Stimulated activated CD8-positive, alpha-beta memory T cell treated with anti-CD3 and anti-CD28 coated beads, Interleukin-4, amount 100 ng/mL, for 48 hours (primary cell): ENCODE measurements at regions not wholly inside any gene's neighbourhood (a gene's known extent, or its start where the extent isn't known, plus 50 kb on each side); places are given as distances from the start of the nearest gene placed in this dataset.
"Not testable (repeated sequence)": the region's sequence is repeated elsewhere in the genome, so short reads cannot be mapped to it uniquely, and the experiment has no call there.

ENCODE experiments used
- DNase-seq: peaks from one replicate; pipeline ENCODE4 v3.0.0-alpha.2; 2020

GRCh38 chr10:21403256-21404015 lies 122.0 kb downstream of the SKIDA1 start:
- DNase-seq: no peak

- DNase-seq: no peak
These were observed 122.8 kb downstream of the SKIDA1 start for GRCh38 chr10:21402606-21403083.

- no peak for DNase-seq
These were observed 124.3 kb downstream of the SKIDA1 start for GRCh38 chr10:21401196-21401595.

DNA sequence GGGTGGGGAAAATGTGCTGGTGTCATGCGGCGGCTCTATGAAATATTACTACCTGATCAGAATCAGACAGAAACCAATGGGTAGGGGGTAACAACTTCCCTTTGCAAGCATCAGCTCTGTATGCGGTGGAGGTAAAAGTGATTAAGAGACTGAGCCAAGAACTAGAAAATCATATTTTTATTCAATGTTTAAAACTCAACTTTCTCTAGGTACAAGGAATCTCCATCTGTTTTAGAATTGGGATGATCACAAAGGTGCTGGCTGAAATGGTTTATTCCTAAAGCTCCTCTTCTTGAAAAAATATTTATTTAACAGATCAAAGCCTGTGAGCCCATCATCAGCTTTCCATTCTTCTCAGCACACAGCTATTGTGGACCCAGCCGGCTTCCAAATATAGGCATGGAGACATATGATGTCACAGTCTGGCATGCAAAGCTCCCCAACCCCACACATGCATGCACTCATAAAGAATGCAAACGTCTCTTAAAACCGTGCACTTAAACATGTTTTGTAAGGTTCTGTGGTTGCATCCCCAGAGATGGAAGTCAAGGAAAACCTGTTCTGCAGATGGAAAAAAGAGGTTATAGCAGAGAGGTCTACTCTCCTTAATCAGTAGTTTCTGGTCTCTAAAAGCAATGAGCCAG lies 126.0 kb downstream of the SKIDA1 start:
- no peak for DNase-seq

DNA sequence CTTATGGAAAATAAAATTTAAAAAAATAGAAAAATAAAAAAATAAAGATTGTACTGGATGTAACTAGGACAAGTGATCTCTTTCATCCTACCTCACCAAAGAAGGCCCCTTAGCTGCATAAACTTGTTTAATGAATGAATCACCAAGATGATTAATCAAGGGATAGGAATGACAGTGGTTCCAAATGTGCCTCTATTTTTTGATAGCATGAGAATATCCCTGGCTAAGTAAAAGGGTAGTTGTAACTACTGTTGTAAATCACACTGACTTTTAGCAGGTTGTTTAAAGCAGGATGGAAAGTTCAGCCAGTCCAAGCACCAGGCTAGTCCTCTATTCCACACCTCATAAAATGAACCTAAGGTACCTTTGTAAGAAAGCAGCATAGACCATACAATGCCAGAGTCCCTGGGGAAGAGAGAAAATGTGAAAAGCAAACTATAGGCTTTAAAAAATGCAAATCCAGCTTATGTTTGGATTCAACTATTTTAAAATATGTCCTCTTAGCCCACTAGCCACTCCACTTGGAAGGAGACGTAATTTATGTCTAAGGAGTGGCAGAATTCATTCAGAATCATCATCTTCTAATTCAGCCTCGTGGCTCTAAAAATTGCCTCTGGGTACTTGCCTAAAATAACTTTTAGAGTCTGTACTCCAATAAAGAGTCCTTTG lies 126.8 kb downstream of the SKIDA1 start:
- no peak for DNase-seq

- DNase-seq: no peak
These were observed 128.6 kb downstream of the SKIDA1 start for GRCh38 chr10:21396889-21397288.

DNA sequence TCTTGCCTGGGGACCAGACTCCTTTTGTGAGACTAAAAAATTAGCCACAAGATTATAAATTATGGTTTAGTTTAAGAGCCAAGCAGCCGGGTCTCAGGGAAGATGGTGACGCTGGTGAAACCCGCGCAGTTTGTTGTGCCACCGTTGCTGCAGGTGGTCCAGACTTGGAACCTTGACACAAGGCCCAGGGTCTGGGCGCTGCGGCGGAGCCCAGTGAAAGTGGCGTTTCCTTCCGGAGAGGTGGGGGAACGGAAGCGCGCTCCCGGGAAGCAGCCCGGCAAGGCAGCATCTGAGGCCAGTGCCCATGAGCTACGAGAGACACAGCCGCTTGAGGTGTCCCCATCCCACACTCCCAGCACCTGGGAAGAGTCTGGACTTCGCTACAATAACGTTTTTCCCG lies 131.6 kb downstream of the SKIDA1 start:
- DNase-seq: no peak

DNA sequence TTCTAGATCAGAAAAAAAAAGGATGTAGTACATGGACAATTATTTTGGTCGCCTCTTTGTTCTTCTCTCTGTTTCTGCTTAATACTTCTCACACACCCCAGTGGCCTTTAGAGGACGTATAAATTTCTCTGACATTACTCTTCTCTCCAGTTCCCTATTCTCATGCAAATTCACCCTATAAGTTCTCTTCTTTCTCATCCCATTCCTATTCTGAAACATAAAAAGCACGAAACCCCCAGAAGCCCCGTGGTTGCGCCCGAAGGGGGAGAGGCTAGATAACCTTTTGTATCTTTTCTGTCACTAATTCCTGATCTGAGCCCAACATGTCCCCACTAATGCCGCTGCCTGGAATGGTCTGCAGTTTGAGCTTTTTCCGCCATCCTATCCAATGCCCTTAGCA lies 136.9 kb downstream of the SKIDA1 start:
- DNase-seq: no peak

DNA sequence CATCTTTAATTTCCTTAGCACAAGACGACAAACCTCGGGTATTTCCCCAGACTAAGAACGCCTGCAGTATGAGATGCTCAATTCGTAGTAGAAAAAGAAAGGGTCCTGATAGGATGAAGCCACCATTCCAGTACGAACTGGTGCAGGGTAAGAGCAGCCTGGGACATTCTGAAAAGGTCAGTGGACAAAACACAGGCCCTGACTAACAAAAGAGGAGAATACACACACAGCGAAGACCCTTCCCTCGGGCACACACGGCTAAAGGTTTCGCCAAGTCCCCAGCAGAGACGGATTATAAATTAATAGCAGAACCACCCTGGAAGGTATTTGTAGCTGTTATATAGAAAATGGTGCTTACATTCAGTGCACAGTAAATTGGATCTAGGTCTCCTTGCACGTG lies 137.6 kb downstream of the SKIDA1 start:
- DNase-seq: no peak

DNA sequence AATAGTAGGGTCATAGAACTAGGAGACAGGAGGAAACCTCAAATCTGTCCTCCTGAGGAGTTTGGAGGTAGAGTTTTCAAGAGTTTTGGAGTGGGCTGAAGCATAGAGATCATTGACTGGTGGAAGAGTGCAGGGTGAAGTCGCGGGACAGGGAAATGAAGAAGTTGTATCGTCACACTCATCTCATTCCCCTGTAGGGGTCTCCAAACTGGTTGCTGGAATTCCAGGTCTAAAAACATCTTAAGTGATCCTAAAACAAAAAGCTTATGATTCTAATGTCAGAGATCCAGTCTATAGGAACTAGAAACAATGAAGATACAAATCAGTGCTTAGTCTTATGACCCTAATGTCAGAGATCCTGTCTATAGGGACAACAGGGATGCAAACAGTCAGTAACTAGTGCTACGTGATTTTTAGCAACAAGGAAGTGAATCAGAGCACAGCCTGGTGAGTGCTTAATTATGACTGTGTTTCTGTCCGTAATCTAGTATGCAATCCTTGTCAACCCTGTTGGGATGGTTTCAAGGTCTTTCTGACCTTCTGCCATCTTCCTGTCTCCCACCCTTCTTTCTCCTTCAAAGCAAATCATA lies 139.4 kb downstream of the SKIDA1 start:
- no peak for DNase-seq

DNA sequence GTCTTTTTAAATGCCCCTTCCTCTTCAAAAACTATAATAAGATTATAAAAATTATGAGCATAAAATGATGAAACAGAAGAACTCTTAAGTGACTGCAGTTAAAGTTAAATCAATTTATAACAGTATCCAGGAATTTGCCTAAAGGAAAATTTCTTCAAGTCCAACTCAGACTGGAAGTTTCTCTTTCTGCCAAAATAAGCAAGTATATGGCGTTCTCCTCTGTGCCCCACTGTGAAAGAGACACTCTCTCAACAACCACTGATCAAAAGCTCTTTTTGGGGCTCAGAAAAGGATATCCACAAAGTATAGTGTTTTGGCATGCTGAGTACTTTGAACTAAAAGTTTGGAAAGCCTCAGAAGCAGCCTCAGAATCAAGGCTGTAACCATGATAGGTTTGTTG lies 139.9 kb downstream of the SKIDA1 start:
- DNase-seq: no peak

GRCh38 chr10:21379143-21379542 lies 146.3 kb downstream of the SKIDA1 start:
- DNase-seq: no peak

DNA sequence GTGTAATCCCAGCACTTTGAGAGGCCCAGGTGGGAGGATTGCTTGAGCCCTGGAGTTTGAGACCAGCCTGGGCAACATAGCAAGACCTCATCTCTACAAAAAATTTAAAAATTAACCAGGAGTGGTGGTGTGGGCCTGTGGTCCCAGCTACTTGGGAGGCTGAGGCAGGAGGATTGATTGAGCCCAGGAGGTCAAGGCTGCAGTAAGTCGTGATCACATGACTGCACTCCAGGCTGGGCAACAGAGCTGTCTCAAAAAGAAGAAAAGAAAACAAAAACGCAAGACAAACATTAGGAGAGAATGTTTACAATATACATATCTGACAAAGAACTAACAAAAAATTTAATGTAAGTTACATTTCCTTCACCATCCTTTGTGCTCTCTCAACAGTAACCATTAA lies 150.2 kb downstream of the SKIDA1 start:
- DNase-seq: not testable (repeated sequence)

GRCh38 chr10:21373881-21374280 lies 151.6 kb downstream of the SKIDA1 start:
- not testable (repeated sequence) for DNase-seq

GRCh38 chr10:21372651-21373410 lies 152.7 kb downstream of the SKIDA1 start:
- DNase-seq: peak; percentile 38

GRCh38 chr10:21369697-21370096 lies 155.8 kb downstream of the SKIDA1 start:
- DNase-seq: no peak

- no peak for DNase-seq
These were observed 156.6 kb downstream of the SKIDA1 start for GRCh38 chr10:21368728-21369425.

DNA sequence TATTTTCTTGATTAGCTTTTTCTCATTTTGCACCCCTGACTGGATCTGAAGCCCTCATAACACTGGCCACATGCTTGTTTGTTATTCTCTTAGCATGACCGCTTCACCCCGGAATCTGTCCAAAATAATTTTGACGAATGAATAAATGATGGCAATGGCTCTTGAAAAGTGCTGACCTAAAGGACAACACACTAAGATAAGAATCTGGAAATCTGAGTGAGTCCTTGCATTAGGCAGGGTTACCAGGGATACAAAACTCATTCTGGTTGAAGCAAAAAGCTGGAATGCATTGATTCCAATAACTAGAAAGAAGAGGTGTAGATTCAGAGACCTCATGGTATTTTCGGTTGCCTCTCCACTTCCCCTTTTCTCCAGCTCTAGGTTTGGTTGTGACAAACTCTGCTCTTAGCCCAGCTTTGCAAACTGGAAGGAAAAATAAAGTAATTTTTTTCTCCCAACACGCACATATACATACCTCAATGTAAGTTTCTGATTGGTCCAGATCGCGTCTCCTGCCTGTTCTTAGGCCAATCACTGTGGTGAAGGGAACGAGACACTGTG lies 157.4 kb downstream of the SKIDA1 start:
- no peak for DNase-seq

- not testable (repeated sequence) for DNase-seq
These were observed 159.4 kb downstream of the SKIDA1 start for GRCh38 chr10:21366108-21366507.

DNA sequence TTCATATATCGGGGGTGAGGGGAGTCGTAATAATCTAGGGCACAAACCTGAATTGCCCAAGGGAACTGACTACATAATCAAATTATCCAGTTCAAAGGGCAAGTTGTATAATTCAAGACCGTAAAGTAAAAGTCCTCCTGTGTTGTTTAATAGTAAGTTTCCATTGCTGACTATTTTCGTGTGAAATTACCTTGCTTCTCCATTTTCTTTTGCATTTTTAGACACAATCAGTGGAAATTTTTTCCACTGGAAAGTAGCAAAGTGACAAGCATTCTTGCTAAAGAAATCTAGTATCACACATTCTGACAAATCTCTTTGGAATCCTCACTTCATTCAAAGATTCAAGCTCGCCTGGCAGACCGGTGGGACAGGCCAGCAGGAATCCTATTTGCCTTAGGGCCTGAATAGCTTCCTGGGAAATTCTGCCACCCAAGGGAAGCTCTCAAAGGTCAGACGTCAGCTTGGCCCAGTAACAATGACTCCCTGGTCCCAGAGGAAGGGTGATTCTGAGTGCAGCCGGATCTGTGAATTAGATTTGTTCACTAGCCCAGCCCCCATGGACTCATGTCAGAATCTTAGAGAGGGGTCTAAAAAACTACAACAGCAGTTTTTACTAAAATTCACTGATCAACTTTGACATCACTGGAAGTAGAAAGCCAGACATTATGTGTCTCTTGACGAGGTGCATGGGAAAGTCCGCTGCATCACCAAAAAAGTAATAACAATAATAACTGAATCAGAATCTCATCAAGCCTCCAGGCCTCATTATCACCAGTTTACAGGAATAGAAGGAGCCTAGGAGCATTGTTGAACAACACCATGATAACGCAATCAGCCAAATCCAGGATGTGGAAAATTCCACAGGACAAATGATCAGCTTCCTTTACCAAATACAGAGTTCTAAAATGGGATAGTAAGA lies 161.0 kb downstream of the SKIDA1 start:
- DNase-seq: no peak

DNA sequence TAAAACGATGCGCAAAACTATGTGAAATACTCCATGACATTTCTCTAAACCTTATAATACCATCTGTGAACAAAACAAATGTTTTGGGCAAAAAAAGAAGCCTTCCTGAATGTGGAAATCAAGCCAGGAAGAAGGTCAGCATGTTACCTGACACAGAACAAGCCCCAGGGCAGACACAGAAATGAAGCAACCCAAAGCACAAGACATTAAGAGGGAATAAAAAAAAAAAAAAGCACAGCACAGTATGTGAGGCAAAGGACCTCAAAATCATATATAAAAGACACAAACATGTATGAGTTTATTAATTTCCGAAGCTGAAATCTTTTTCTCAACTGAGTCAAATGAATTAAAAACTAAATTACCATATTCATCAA lies 161.8 kb downstream of the SKIDA1 start:
- no peak for DNase-seq
